ENCODE measurements at regions not wholly inside any gene's neighbourhood (a gene's known extent, or its start where the extent isn't known, plus 50 kb on each side); places are given as distances from the start of the nearest gene placed in this dataset.

- H3K9me3 ChIP-seq (ENCODE audit: control insufficient read depth, insufficient read depth, low read depth, low read length) = no peaks in the 10 kb centered on the region
- TF ChIP-seq TCF7L2 (IDR thresholded peaks at IDR 0.05; ENCODE audit: low read depth, low read length) (no peak), POLR2AphosphoS5 (IDR thresholded peaks at IDR 0.05; ENCODE audit: low read depth, low read length) (no peak), SIN3A (IDR thresholded peaks at IDR 0.05; ENCODE audit: borderline replicate concordance, insufficient read depth, low read depth, low read length) (no peak)
- TF ChIP-seq, protein P1, sequence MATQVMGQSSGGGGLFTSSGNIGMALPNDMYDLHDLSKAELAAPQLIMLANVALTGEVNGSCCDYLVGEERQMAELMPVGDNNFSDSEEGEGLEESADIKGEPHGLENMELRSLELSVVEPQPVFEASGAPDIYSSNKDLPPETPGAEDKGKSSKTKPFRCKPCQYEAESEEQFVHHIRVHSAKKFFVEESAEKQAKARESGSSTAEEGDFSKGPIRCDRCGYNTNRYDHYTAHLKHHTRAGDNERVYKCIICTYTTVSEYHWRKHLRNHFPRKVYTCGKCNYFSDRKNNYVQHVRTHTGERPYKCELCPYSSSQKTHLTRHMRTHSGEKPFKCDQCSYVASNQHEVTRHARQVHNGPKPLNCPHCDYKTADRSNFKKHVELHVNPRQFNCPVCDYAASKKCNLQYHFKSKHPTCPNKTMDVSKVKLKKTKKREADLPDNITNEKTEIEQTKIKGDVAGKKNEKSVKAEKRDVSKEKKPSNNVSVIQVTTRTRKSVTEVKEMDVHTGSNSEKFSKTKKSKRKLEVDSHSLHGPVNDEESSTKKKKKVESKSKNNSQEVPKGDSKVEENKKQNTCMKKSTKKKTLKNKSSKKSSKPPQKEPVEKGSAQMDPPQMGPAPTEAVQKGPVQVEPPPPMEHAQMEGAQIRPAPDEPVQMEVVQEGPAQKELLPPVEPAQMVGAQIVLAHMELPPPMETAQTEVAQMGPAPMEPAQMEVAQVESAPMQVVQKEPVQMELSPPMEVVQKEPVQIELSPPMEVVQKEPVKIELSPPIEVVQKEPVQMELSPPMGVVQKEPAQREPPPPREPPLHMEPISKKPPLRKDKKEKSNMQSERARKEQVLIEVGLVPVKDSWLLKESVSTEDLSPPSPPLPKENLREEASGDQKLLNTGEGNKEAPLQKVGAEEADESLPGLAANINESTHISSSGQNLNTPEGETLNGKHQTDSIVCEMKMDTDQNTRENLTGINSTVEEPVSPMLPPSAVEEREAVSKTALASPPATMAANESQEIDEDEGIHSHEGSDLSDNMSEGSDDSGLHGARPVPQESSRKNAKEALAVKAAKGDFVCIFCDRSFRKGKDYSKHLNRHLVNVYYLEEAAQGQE (IDR thresholded peaks at IDR 0.05; ENCODE audit: insufficient read depth in 1 of 2, low read depth in 2 of 2, low read length in 1 of 2) = no peak
- TF ChIP-seq, protein P2, sequence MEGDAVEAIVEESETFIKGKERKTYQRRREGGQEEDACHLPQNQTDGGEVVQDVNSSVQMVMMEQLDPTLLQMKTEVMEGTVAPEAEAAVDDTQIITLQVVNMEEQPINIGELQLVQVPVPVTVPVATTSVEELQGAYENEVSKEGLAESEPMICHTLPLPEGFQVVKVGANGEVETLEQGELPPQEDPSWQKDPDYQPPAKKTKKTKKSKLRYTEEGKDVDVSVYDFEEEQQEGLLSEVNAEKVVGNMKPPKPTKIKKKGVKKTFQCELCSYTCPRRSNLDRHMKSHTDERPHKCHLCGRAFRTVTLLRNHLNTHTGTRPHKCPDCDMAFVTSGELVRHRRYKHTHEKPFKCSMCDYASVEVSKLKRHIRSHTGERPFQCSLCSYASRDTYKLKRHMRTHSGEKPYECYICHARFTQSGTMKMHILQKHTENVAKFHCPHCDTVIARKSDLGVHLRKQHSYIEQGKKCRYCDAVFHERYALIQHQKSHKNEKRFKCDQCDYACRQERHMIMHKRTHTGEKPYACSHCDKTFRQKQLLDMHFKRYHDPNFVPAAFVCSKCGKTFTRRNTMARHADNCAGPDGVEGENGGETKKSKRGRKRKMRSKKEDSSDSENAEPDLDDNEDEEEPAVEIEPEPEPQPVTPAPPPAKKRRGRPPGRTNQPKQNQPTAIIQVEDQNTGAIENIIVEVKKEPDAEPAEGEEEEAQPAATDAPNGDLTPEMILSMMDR (IDR thresholded peaks at IDR 0.05) = no peak
- H3K27me3 ChIP-seq (ENCODE audit: control insufficient read depth, insufficient read depth, low read length) = no peaks in the 10 kb centered on the region
- ATAC-seq = peak; percentile 93
- in situ Hi-C loops (cut with HindIII; ENCODE audit: low pct_unique_long_range_greater_than_20kb, low sequenced_read_pairs) = no loop called here
- no peaks in the 10 kb centered on the region for H3K36me3 ChIP-seq (ENCODE audit: control insufficient read depth, insufficient read depth, low read length)
- BruUV-seq (replicated peaks) = no TSS peak
- intact Hi-C loops (cut with micrococcal nuclease; ENCODE audit: unreplicated experiment) = no loop called here
- ChIA-PET CTCF (interaction anchor here (1.8 kb wide), 1 partner anchor 227 kb away, joined by 4 read pairs; no protein-coding TSS in a partner anchor), POLR2A (interaction anchor here (0.7 kb wide), 1 partner anchor 592 kb away, joined by 7 read pairs; no protein-coding TSS in a partner anchor)
- H3K4me1 ChIP-seq (ENCODE audit: control insufficient read depth, insufficient read depth, low read length) = peaks cover 6% of the 10 kb centered on the region
- peak overlapping the region in 1 of 2 experiments; percentile 31; a peak in 1 of 4 replicates for H3K4me3 ChIP-seq (ENCODE audit: low read depth in 2 of 2, low read length in 2 of 2)
- DNase-seq (ENCODE audit: low read depth, low spot score) = peak; percentile 83
- peak overlapping the region; percentile 37 for H3K27ac ChIP-seq (ENCODE audit: low read length)
Observed at GRCh38 chr15:99476413-99477222, 89.2 kb upstream of the MEF2A start.

DNA sequence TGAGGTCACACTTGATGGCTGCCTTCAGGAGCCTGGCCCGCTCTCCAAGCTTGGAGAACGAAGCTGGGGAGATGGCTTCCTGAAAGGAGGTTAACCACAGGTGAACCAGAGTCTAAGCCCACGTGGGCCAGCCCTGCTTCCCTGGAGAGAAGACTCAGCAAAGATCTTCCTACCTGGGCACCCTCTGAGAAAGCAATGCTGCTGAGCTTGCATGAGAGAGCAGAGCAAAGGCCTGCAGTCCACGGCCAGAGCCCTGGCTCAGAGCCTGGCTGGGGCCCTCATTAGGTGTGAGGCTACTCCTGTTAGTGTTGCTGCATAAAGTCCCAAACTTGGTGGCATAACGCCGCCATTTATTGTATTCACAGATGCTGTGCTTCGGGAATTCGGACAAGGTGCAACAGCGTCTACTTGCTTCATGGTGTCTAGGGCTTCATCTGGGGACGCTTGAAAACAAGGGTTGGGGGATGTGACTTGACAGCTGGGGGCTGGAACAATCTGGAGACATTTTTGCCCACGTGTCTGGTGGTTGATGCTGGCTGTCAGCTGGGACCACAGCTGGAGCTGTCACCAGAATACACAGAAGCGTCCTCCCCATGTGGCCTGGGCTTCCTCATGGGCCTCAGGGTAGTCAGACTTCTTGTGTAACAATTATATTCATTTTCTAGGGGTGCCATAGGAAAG, 87.9 kb upstream of the MEF2A start:
- Histone ChIP-seq H3K9me3 (ENCODE audit: control insufficient read depth, insufficient read depth, low read depth, low read length) (no peaks in the 10 kb centered on the region), H3K27me3 (ENCODE audit: control insufficient read depth, insufficient read depth, low read length) (no peaks in the 10 kb centered on the region), H3K4me1 (ENCODE audit: control insufficient read depth, insufficient read depth, low read length) (peaks cover 6% of the 10 kb centered on the region), H3K4me3 (ENCODE audit: low read depth in 2 of 2, low read length in 2 of 2) (no peak overlapping the region), H3K27ac (ENCODE audit: low read length) (no peak overlapping the region), H3K36me3 (ENCODE audit: control insufficient read depth, insufficient read depth, low read length) (no peaks in the 10 kb centered on the region)
- TF ChIP-seq, protein P2 (IDR thresholded peaks at IDR 0.05) = no peak
- TF ChIP-seq POLR2AphosphoS5 (IDR thresholded peaks at IDR 0.05; ENCODE audit: low read depth, low read length) (no peak), SIN3A (IDR thresholded peaks at IDR 0.05; ENCODE audit: borderline replicate concordance, insufficient read depth, low read depth, low read length) (no peak), TCF7L2 (IDR thresholded peaks at IDR 0.05; ENCODE audit: low read depth, low read length) (no peak)
- TF ChIP-seq, protein P1 (IDR thresholded peaks at IDR 0.05; ENCODE audit: insufficient read depth in 1 of 2, low read depth in 2 of 2, low read length in 1 of 2) = no peak
- intact Hi-C loops (cut with micrococcal nuclease; ENCODE audit: unreplicated experiment) (no loop called here), in situ Hi-C loops (cut with HindIII; ENCODE audit: low pct_unique_long_range_greater_than_20kb, low sequenced_read_pairs) (no loop called here)
- ChIA-PET POLR2A (no interaction called here), CTCF (no interaction called here)
- ATAC-seq (no peak), DNase-seq (ENCODE audit: low read depth, low spot score) (no peak)
- BruUV-seq (replicated peaks) = no TSS peak
